DOHH2 (cell line): ENCODE measurements at regions not wholly inside any gene's neighbourhood (a gene's known extent, or its start where the extent isn't known, plus 50 kb on each side); places are given as distances from the start of the nearest gene placed in this dataset.

Experiments used
- H3F3A ChIP-seq: fragments of 200-600 bp; sonication (generic), shearing (Covaris generic); 2 replicates; pipeline ENCODE4 v1.6.0; 2016; ENCODE audit warnings: antibody characterized with exemption, mild to moderate bottlenecking; ENCODE audit not compliant: control insufficient read depth, insufficient read depth
- H3K27ac ChIP-seq: fragments of 200-600 bp; sonication (generic); 2 replicates; pipeline ENCODE4 v1.5.1; 2014; ENCODE audit warnings: low read depth, mild to moderate bottlenecking, low read length, moderate library complexity
- H3K27me3 ChIP-seq: fragments of 200-600 bp; sonication (generic); 2 replicates; pipeline ENCODE4 v1.6.1; 2014; ENCODE audit warnings: mild to moderate bottlenecking, low read length, mixed read lengths; ENCODE audit not compliant: control insufficient read depth
- H3K36me3 ChIP-seq: fragments of 200-600 bp; sonication (generic); 2 replicates; pipeline ENCODE4 v1.6.1; 2014; ENCODE audit warnings: mild to moderate bottlenecking, low read length, moderate library complexity, mixed read lengths; ENCODE audit not compliant: control insufficient read depth
- H3K4me1 ChIP-seq: fragments of 200-600 bp; sonication (generic); 2 replicates; pipeline ENCODE4 v1.6.1; 2014; ENCODE audit warnings: mild to moderate bottlenecking, low read length, mixed read lengths; ENCODE audit not compliant: control insufficient read depth
- H3K4me2 ChIP-seq: fragments of 200-600 bp; sonication (generic); 2 replicates; pipeline ENCODE4 v1.6.0; 2014; ENCODE audit warnings: mild to moderate bottlenecking, low read length, moderate library complexity
- H3K4me3 ChIP-seq: fragments of 200-600 bp; sonication (generic); 2 replicates; pipeline ENCODE4 v1.5.1; 2014; ENCODE audit warnings: mild to moderate bottlenecking, low read length, mixed read lengths
- H3K79me2 ChIP-seq: fragments of 200-600 bp; sonication (generic); 2 replicates; pipeline ENCODE4 v1.6.1; 2014; ENCODE audit warnings: mild to moderate bottlenecking, low read length, mixed read lengths; ENCODE audit not compliant: control insufficient read depth
- H3K9me2 ChIP-seq: fragments of 200-600 bp; sonication (generic); replicated peaks from 2 replicates; pipeline ENCODE4 v1.6.1; 2014; ENCODE audit warnings: mild to moderate bottlenecking, low read length, mixed read lengths; ENCODE audit not compliant: control insufficient read depth
- H3K9me3 ChIP-seq: fragments of 200-600 bp; sonication (generic); 2 replicates; pipeline ENCODE4 v1.6.1; 2014; ENCODE audit warnings: antibody characterized with exemption, low read length, mixed read lengths; ENCODE audit not compliant: control insufficient read depth, insufficient read depth
- H4K20me1 ChIP-seq: fragments of 200-600 bp; sonication (generic); 2 replicates; pipeline ENCODE4 v1.6.0; 2014; ENCODE audit warnings: low read depth, mild to moderate bottlenecking, antibody characterized with exemption, low read length, moderate library complexity; ENCODE audit not compliant: control insufficient read depth, insufficient read depth
- EZH2phosphoT487 ChIP-seq: fragments of 200-600 bp; sonication (generic); IDR thresholded peaks from 2 replicates; pipeline ENCODE4 v1.6.1; 2017; ENCODE audit warnings: borderline replicate concordance, mild to moderate bottlenecking, antibody characterized with exemption, low read length, moderate library complexity, mixed read lengths
- TF ChIP-seq, protein P1 (sequence below): fragments of 200-600 bp; sonication (generic); IDR thresholded peaks from one replicate; pipeline ENCODE4 v1.5.1; 2014; ENCODE audit warnings: antibody characterized with exemption, mild to moderate bottlenecking, low read depth, low read length; ENCODE audit not compliant: poor library complexity, severe bottlenecking

DNA sequence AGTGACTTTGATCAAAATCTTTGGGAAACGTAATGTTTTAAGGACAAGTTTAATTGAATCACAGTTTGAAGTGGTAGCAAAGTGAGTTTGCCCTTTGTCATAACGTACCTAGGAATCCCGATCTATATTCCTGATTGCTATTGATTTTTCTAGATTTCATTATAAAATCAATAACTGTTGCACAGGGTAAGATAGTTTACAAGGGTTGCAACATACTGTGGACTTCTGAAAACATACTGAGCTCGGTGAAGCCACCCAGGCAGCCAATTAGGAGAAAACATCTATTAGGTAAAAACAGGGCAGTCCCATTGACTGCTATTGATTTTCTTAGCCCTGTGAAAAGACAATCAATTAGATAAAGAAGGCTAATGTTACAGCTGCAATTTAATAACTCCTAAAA lies 659.9 kb downstream of the ISL1 start:
- Histone ChIP-seq H3K79me2 (no peaks in the 10 kb centered on the region), H3K36me3 (no peaks in the 10 kb centered on the region), H3K27me3 (no peaks in the 10 kb centered on the region), H3K4me2 (no peak overlapping the region), H3K4me1 (no peaks in the 10 kb centered on the region), H3F3A (no peaks in the 10 kb centered on the region), H3K9me3 (no peaks in the 10 kb centered on the region), H4K20me1 (no peaks in the 10 kb centered on the region), H3K9me2 (no peaks in the 10 kb centered on the region), H3K4me3 (no peak overlapping the region), H3K27ac (no peak overlapping the region)
- TF ChIP-seq, protein P1, sequence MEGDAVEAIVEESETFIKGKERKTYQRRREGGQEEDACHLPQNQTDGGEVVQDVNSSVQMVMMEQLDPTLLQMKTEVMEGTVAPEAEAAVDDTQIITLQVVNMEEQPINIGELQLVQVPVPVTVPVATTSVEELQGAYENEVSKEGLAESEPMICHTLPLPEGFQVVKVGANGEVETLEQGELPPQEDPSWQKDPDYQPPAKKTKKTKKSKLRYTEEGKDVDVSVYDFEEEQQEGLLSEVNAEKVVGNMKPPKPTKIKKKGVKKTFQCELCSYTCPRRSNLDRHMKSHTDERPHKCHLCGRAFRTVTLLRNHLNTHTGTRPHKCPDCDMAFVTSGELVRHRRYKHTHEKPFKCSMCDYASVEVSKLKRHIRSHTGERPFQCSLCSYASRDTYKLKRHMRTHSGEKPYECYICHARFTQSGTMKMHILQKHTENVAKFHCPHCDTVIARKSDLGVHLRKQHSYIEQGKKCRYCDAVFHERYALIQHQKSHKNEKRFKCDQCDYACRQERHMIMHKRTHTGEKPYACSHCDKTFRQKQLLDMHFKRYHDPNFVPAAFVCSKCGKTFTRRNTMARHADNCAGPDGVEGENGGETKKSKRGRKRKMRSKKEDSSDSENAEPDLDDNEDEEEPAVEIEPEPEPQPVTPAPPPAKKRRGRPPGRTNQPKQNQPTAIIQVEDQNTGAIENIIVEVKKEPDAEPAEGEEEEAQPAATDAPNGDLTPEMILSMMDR, result no peak
- TF ChIP-seq EZH2phosphoT487, result no peak

DNA sequence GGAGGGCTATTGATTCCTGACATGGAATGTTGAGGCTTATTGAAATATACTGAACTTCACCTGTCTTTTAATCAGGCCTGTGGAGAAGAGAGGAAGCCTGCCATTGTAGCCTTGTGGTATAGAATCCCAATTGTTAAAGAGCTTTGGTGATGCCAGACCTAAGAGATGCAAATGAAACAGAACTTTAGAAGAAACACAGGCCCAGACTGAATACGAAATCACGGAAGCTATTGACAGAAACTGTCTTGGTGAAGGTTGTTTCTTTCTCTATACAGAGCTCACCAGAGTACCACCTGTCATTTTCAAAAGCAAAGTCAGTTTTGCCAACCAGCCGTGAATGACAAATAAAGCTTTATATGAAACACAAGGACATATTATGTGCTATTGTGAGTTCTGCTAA lies 660.3 kb downstream of the ISL1 start:
- Histone ChIP-seq H3K27me3 (no peaks in the 10 kb centered on the region), H3K79me2 (no peaks in the 10 kb centered on the region), H3K4me1 (no peaks in the 10 kb centered on the region), H3K4me2 (no peak overlapping the region), H3K27ac (no peak overlapping the region), H3K9me2 (no peaks in the 10 kb centered on the region), H3K36me3 (no peaks in the 10 kb centered on the region), H3F3A (no peaks in the 10 kb centered on the region), H3K4me3 (no peak overlapping the region), H3K9me3 (no peaks in the 10 kb centered on the region), H4K20me1 (no peaks in the 10 kb centered on the region)
- TF ChIP-seq, protein P1, result no peak
- TF ChIP-seq EZH2phosphoT487, result no peak

DNA sequence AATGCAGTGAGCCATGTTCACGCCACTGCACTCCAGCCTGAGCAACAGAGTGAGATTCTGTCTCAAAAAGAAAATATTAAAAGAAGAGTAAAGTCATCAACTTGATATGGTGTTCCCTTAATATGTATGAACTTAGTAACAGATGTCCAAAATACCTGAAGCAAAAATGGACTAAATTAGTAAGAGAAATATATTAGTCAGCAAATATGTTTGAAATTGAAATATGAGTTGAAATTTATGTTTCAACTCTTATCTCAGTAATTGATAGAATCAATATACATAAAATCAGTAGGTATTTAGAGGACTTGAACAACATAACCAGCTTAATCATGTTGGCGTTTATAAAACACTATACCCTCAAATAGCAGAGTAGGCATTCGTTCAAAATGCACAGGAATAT lies 668.5 kb downstream of the ISL1 start:
- H3K79me2 ChIP-seq, result no peaks in the 10 kb centered on the region
- H3K36me3 ChIP-seq, result no peaks in the 10 kb centered on the region
- H4K20me1 ChIP-seq, result no peaks in the 10 kb centered on the region
- no peaks in the 10 kb centered on the region for H3K9me2 ChIP-seq
- TF ChIP-seq, protein P1, result no peak
- TF ChIP-seq EZH2phosphoT487, result no peak
- H3K4me2 ChIP-seq, result no peak overlapping the region
- no peak overlapping the region for H3K4me3 ChIP-seq
- H3K27me3 ChIP-seq, result no peaks in the 10 kb centered on the region
- no peaks in the 10 kb centered on the region for H3K9me3 ChIP-seq
- no peaks in the 10 kb centered on the region for H3F3A ChIP-seq
- H3K27ac ChIP-seq, result no peak overlapping the region
- H3K4me1 ChIP-seq, result no peaks in the 10 kb centered on the region

DNA sequence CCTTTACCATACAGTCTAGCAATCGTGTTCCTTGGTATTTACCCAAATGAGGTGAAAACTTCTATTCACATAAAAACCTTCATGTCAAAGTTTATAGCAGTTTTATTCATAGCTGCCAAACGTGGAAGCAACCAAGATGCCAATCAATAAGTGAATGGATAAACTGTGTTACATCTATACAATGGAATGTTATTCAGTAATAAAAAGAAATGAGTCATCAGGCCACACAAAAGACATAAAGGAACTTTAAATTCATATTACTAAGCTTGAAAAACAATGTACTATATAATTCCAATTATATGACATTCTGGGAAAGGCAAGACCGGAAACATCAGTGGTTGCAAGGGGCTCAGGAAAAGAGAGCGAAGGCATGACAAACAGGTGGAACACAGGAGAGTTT lies 679.9 kb downstream of the ISL1 start:
- TF ChIP-seq EZH2phosphoT487, result no peak
- TF ChIP-seq, protein P1, result no peak
- Histone ChIP-seq H3K27ac (no peak overlapping the region), H3K36me3 (no peaks in the 10 kb centered on the region), H3K27me3 (no peaks in the 10 kb centered on the region), H3K9me2 (no peaks in the 10 kb centered on the region), H3F3A (no peaks in the 10 kb centered on the region), H3K4me2 (no peak overlapping the region), H3K4me1 (no peaks in the 10 kb centered on the region), H3K4me3 (no peak overlapping the region), H4K20me1 (no peaks in the 10 kb centered on the region), H3K9me3 (no peaks in the 10 kb centered on the region), H3K79me2 (no peaks in the 10 kb centered on the region)
